HG03378 (cell line): ENCODE measurements at regions not wholly inside any gene's neighbourhood (a gene's known extent, or its start where the extent isn't known, plus 50 kb on each side); places are given as distances from the start of the nearest gene placed in this dataset.

Experiments used
- ATAC-seq: cut with Tn5 transposase; IDR thresholded peaks from one replicate; pipeline ENCODE4 v1.9.1; 2021; ENCODE audit warnings: mild to moderate bottlenecking, moderate library complexity; ENCODE audit not compliant: unreplicated experiment

DNA sequence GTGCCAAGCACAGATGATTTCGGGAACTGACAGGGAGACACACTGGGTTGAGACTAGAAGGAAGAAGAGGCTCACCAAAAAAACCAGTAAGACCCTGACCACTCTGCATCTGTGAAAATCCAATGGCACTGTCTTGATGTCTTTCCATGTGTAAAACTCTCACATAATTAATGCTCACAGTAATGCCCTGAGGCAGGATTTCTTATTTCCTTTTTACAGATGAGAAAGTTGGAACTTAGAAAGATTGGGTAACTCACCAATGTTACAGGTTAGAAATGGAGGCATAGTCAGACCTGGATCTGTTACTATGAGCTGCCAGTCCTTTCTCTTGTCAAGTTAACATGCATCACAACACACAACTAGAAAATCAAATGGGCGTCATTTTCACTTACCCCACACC is 151.0 kb upstream of the MCHR2 start:
- ATAC-seq: no peak

DNA sequence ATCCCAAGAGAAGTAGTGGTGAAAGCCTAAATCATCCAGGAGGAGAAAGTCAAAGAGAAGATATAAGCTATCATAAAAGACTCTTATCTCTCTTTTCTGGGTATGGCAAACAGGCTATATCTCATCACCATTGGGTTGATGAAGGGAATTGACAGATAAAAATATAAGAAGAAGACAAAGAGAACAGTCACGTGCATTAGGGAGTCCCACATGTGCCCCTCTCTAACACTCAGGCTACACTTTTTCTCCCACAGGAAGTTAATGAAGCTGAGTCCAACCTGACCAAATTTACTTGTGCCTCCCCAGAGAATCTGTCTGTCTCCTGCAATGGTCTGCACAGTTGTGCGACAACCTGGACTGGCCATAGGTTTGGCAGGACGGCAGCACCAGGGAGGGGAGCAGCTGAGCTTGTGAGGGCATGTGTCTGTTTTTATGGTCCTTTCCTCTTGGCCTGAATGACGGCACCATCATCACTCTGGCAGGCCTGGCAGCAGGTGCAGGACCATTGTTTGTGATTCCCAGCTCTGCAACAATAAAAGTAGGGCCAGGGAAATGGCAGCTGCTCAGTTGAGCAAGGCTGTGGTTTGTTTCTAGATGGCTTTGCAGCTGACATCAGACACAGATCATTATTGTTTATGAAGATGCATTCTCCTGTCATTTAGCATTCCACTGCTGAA is 144.5 kb upstream of the MCHR2 start:
- no peak for ATAC-seq

DNA sequence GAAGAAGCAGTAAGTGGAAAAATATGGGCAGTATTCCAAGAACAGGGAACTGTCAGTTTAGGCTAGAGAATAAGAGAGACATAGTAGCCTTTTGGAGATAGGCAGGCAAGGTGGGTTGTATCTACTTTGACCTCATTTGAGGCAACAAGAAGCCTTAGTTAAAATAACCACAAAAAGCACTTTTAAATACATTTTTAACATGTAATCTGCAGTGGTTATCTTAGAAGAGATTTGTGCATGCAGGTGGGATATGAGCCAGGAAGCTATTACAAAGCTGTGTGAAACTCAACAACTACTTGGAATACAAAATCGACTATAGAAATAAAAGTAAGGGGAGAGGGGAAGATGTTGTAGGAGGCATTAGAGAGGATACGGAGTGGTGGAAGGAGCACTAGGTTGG is 143.7 kb upstream of the MCHR2 start:
- ATAC-seq: no peak

DNA sequence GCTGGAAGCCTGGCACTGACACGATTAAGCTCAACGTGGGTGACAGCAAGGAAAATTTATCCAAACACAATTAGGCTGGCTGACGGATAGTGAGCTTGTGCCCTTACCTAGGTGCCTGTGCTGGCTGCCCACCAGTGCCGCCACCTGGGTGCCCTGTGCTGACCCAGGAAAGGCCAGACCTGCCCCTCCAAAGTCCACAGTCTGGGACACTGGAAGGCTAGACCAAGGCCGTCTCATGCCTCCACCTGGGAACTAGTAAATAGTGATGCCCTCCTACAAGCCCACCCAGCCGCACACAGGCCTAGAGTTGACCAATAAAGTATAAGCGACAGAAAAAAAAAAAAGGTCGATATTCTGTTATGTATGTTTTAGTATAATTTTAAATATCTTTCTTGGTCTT is 142.6 kb upstream of the MCHR2 start:
- ATAC-seq: no peak

DNA sequence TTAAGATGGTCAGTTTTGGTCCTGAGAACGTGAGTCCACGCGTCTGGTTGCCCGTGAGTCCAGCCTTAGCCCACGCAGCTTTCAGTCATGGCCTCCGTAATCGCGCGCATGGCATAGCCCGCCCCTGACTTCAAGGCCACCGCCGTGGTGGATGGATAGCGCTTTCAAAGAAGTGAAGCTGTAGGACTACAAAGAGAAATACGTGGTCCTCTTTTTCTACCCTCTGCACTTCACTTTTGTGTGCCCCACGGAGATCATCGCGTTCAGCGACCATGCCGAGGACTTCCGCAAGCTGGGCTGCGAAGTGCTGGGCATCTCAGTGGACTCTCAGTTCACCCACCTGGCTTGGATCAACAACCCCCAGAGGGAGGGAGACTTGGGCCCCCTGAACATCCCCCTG is 142.0 kb upstream of the MCHR2 start:
- ATAC-seq: no peak

DNA sequence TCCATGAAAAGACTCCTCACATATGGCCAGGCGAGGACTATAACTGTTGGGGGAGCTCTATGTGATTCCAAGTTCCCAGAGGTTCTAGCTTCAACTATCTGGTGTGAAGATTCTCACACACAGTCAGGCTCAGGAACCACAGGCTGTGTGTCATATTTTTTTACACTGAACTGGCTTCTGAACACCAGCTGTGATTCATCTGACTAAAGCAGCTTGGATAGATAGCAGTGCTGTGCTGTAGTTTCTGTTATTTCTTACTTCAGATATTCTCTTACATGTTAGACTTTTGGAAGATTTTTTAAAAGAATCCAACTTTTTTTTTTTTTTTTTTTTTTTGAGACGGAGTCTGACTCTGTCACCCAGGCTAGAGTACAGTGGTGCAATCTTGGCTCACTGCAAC is 140.7 kb upstream of the MCHR2 start:
- ATAC-seq: no peak

DNA sequence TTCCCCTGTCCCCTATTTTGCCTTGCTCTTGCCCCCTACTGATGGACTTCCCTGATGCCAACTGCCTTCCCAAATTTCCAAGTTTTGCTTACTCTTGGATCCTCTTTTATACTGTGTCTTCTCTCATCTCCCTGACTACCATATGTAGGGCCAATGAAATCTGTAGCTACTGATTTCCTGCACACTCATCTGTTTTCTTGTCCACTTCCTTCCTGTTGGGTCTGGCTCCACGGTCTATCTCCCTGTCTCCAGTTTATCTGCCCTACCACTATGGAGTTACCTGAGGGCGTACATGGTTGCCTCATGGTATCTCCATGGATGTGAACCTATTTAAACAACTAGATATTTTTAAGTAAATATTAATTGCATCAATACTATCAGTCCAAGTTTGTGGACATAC is 140.3 kb upstream of the MCHR2 start:
- ATAC-seq: no peak

DNA sequence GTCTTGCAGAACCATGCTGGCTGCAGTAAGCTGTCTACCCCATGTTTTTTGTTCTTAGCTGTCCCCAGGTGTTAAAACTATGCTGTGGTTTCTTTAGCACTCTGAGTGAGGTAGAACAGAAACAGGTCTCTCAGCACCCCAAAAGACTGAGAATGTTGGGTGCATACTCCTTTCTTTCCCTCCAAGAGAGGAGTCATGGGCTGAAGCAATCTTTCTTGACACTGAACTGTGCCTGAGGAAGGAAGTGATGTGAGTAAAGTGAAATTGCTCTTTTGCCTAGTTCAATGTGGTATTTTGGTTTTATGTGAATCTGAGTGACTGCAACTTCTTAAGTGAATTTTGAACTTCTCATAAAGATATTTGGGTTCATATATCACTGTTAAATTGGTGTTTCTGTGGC is 138.0 kb upstream of the MCHR2 start:
- ATAC-seq: no peak

DNA sequence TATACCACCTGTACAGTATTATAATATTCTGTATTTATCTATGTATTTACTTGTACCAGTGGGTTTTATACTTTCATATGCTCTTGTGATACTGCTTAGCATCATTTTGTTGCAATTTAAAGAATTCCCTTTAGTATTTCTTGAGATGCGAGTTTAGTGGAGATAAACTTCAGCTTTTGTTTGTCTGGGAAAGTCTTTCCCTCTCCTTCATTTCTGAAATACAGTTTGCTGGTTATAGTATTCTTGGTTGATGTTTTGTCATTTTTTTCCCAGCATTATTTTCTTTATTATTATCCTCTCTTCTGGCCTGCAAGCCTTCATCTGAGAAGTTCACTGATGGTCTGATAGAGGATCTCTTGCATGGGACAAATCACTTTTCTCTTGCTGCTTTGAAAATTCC is 136.6 kb upstream of the MCHR2 start:
- ATAC-seq: no peak

DNA sequence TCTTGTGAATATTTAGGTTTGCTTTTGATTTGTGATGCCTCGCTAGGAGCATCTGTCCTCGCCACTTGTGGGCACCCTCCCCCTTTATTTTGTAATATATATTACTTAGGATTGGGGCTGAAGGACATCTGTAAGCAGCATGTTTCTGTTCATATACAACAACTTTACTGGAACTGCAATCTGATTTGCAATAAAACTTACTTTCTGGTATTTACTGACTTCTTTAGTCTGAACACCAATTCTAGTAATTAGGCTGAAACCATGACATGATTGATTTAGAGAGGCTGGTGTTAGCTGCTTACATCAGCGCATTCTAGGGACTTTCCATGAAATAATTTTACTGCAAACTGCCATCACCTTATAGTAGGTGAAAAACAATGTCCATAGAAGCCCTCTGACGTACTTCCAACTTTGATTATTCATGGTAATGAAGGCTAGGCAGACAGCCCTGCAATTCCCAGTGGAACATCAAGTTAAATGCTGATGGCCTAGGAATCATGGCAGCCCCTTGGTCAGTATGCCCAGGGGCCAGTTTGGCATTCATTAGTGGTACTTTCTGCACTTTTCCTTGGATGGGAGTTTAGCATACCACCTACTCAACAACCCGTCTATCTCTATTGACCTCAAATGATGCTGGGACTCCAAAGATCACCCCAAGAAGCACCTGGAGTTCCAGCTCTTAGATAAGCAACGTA is 132.9 kb upstream of the MCHR2 start:
- ATAC-seq: peak; percentile 85

DNA sequence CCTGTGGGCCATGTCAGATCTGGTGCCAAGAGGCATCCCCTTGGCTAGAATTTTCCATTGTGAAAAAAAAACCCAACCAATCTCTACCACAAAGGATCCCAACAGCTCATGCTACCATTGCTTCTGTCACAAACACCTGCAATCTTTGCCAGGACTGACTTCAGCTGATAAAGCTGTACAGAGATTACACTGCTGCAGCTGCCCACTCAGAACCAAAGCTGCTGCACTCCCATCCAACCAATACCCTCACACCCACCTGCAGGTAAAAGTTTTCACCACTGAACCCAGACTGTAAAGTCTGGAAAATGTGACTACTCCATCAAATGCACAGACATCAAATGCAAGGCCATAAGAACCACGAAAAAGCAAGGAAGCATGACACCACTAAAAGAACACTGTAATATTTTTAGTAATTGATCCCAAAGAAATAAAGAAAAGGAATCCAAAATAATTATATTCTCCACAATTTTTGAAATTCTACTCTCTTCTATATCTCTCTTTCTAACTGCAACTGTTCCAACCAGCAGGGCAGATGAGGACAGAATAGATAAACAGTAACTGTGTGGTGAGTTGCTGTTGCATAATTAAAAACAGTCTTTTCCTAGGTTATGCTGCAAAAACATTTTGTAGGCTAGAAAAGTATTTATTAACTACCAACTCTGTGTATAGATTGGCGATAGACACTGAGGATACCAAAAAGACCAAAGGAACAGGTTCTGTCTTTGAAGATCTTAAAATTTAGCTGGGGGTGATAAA is 128.0 kb upstream of the MCHR2 start:
- no peak for ATAC-seq

DNA sequence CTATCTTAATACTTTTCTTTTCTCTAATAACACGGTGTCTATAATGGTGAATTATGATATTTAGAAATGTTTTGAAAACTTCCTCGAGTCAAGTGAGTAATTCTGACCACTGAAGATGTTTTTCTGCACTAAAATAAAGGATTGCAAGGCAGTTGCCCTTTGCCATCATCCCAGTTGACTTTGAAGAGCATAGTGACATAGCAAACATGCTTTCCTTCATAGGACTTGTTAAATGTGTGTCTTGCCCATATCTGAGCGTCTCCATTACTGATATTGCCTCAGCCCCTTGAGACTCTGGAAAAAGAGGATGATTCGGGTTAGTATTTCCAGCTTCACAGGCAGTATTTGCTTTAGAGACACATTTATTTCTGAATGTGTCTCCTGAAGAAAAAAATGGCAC is 125.2 kb upstream of the MCHR2 start:
- ATAC-seq: no peak

DNA sequence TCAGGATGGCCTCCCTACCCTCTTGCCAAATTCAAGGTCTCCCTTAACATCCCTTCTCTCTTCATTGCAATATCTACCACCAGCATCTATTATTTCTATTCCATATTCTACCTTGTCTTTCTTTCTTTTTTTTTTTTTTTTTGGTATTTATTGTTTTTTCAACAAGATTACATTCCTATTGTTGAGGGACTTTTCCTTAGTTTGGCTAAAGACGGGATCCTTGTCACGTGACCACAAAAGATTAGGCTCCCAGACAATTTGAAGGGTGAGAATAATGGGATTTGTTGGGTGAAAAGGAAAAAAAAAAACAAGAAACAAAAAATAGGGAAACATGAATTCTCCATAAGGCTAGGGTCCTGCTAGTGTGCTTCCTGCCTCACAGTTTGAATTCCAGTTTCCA is 124.3 kb upstream of the MCHR2 start:
- ATAC-seq: no peak

DNA sequence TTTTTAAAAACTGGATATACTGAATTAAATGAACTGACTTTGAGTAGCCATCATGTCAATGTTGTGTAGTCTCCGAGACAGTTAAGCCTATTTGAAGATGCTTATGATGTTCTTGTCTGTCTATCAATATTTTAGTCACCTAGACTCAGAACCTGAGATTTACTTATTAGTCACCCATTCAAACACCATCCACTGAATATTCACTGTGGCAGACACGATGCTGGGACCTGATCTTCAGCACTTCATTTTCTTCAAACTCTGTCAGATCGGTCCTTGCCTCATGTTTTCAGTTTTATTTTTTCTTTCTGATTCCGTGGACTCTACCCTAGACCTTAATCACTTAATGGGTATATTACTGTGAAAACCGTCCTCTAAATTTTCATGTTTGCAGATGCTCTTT is 123.7 kb upstream of the MCHR2 start:
- no peak for ATAC-seq

DNA sequence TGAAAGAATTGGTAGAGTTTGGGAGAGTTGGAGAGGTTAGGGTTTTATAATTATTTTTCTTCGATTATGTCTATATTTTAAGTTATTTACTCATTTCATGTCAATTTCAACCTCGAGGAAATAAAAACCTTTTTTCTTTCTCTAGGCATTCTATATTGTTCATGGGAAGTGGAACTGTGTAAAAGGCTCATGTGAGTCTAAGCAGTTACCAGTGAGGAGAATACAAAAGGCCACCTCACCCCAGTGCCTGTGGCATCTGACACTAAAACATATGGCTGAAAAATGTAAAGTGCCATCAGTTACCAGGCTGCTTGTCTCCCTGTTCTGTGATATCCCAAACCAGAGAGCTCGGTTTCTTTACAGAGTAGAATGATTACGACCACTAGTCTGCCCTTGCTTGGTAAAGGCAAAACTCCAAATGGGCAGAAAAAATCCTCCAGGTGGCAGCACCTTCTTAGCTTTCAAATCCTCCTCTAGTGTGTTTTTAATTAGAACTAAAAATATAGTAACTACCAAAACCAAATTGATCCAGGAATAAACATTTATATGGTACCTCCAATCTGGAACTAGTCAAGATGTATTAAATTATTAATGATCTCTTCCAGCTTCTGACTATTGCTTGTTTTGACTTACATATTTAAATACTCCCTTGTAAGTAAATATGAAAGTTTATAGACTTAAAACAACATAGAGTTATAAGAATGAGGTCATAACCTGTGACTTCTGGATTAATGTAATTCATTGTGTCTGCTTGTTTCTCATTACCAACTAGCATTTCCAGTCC is 122.6 kb upstream of the MCHR2 start:
- peak; percentile 69 for ATAC-seq

DNA sequence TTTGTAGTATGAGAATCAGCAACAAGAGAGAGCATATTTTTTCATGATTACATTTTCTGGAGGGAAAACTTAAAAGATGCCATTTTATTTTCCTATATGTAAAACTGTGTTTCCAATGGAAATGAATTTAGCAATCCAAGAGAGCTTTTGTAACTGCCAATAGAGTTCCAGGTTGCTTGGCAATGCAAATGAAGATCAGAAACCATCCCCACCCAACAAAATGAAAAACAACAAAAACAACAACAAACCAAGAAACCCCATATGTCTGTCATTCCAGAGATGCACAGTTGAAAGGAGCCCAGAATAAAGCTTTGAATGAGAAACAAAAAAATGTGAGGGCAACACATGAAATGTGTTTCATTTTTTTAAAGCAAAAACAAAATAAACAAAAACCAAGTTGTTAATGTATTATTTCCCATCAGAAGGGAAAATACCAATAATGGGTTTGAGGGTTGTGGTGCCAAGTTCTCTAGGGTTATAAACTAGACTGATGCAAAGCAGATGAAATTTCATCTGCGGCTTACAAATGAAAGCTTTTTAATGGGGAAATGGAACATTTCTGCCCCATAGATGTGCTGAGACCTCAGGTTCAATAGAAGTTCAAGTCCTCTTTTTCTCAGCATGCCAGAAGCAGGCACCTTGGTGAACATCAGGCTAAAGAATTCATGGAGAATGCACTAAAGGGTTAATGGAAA is 121.5 kb upstream of the MCHR2 start:
- ATAC-seq: no peak

DNA sequence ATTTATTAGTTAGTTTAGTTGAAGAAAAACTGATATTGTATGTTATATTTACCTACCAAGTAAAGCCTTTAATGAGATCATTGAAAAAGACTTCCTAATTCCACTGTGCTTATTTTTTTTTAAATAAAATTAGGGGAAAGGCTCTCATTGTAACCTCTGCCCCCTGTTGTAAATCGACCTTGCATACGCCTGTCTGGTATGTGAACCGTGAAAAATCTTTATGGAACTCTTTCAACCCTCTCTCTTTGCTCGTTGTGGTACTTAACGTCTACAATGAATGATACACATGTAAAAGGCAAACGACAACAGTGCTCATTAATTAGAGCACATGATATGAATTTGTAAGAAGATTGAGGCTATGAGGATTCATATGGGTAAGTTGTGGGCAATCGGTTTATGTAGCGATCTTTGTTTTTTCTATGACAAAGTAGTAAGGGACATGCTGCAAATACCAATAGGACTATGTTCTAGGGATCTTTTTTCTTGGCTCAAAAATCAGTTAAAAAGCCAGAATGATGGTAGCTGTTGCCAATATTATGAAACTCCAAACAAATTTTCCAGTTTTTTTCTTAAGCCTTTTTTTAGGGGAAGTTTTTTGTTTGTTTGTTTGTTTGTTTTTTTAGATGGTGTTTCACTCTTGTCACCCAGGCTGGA is 119.0 kb upstream of the MCHR2 start:
- ATAC-seq: no peak

DNA sequence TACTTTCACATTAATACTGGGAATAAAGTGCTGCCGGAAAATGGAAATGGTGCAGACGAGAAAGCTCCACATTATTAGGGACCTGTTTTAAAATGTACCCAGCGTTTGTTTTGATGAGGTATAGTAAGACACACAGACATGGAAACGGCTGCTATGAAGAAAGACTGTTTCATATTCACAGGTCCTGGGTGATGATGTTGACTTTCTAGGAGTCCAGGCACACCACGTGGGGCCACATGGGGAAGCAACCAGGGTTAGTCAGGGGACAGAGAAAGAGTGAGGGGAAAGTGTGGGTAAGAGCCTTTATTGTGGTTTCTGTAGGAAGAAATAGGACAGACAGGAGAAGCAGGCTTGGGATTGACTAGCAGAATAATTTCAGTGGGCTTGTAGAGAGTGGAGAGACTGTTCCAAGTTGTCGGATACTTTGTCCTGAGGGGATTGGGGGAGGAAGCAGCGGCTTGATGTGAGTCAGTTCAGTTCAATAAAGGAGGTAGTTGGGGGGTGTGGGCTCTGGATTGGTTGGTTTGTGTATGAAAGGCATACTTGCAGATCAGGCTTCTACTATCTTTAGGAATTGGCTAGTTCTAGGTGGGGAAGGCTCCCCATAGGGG is 112.0 kb upstream of the MCHR2 start:
- ATAC-seq: no peak

DNA sequence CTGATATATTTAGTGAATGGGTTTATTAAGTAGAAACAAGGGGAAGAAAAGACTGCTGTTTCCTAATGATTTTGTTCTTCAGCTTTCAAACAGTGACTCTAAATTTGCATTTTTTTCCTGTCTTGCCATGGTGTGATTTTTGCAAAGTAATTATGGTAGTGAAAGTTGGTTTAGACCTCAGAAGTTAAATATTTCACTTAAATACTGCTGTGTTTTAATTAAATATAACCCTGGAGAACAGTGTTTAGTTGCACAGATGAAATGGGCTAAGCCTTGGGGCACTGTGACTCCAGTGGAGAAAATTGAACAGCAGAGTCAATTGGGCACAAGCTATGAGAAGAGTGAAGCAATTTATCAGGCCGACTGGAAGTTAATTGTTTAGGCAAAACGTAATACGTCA is 111.1 kb upstream of the MCHR2 start:
- ATAC-seq: peak; percentile 68

DNA sequence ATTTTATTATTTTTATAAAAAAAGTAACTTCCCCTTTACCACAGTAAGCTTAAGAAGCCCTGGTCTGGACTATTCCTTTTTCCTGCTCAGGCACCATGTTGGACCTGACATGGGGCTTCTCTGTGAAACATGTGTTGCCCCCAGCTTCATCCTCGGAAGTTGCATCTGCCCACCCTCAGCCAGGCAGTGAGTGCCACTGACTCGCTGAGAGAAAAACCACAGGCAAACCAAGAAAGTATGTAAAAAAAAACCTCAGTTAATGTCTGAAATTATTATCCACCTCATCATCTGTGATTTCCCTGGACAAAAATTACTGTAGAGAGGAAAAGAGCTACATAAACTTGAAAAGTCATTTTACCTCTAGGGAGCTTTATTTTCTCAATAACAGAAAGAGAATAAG is 109.9 kb upstream of the MCHR2 start:
- ATAC-seq: no peak
